Neutrophil (primary cell): ENCODE measurements at regions not wholly inside any gene's neighbourhood (a gene's known extent, or its start where the extent isn't known, plus 50 kb on each side); places are given as distances from the start of the nearest gene placed in this dataset.
"Not testable (repeated sequence)": the region's sequence is repeated elsewhere in the genome, so short reads cannot be mapped to it uniquely, and the experiment has no call there.

Experiments
- H3K27ac ChIP-seq: fragments of 200-600 bp; sonication (generic); 2 replicates; pipeline ENCODE4 v1.5.1; 2016; ENCODE audit warnings: mild to moderate bottlenecking, moderate library complexity
- H3K27me3 ChIP-seq: fragments of 200-600 bp; sonication (generic); 2 replicates; pipeline ENCODE4 v1.6.0; 2016; ENCODE audit warnings: mild to moderate bottlenecking
- H3K36me3 ChIP-seq: fragments of 200-600 bp; sonication (generic); 2 replicates; pipeline ENCODE4 v1.5.1; 2017
- H3K4me1 ChIP-seq, 2 experiments: fragments of 200-600 bp in 1 of 2; sonication (generic) in 1 of 2; 1 replicate in 1 of 2; 2 replicates in 1 of 2; pipeline versions ENCODE4 v1.5.1 to v1.6.1; 2013 to 2016; ENCODE audit warnings: low read depth in 1 of 2, low read length in 1 of 2, mild to moderate bottlenecking in 1 of 2, moderate library complexity in 1 of 2; ENCODE audit not compliant: control insufficient read depth in 1 of 2, insufficient read depth in 1 of 2
- H3K4me3 ChIP-seq, 2 experiments: fragments of 200-600 bp in 1 of 2; sonication (generic) in 1 of 2; 1 replicate in 1 of 2; 2 replicates in 1 of 2; pipeline ENCODE4 v1.5.1; 2013 to 2016; ENCODE audit warnings: low read depth in 1 of 2, low read length in 1 of 2, mild to moderate bottlenecking in 1 of 2, moderate library complexity in 1 of 2
- H3K9me3 ChIP-seq: fragments of 200-600 bp; sonication (generic); 2 replicates; pipeline ENCODE4 v1.5.1; 2016
- TF ChIP-seq, protein P1 (sequence below): fragments of 200-600 bp; sonication (generic); IDR thresholded peaks from 2 replicates; pipeline ENCODE4 v1.5.1; 2016; ENCODE audit warnings: antibody characterized with exemption

DNA sequence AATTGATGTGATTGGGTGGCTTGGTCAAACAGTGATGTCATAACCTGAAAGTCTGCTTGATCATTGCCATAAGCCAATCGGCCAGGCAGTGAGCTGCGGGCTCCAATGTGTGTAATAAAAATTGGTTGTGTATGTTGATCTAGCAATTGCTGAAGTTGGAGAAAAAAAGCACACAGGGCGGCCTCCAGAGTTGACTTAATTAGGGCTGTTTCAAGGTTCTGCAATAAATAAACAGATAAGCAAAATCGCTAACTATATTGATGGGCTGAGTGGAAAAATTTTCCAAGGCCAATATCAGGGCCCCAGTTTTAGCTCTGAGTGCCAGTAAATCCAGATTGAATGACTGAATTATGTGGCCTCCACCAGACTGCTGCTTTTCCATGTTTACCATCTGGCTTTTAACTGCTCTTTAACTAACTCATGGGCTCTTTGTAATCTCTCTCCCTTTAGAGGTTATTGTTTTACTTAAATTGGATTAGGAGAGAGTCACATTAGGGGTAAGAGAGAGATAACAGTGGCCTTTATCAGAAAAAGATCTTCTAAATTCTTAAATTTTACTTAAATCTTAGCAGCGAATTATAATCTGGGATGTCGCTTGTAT is 160.6 kb upstream of the WDFY3 start:
- Histone ChIP-seq H3K27ac (no peak overlapping the region), H3K36me3 (no peaks in the 10 kb centered on the region), H3K9me3 (no peaks in the 10 kb centered on the region), H3K4me1 (no peaks in the 10 kb centered on the region), H3K4me3 (no peak overlapping the region), H3K27me3 (no peaks in the 10 kb centered on the region)
- TF ChIP-seq, protein P1, sequence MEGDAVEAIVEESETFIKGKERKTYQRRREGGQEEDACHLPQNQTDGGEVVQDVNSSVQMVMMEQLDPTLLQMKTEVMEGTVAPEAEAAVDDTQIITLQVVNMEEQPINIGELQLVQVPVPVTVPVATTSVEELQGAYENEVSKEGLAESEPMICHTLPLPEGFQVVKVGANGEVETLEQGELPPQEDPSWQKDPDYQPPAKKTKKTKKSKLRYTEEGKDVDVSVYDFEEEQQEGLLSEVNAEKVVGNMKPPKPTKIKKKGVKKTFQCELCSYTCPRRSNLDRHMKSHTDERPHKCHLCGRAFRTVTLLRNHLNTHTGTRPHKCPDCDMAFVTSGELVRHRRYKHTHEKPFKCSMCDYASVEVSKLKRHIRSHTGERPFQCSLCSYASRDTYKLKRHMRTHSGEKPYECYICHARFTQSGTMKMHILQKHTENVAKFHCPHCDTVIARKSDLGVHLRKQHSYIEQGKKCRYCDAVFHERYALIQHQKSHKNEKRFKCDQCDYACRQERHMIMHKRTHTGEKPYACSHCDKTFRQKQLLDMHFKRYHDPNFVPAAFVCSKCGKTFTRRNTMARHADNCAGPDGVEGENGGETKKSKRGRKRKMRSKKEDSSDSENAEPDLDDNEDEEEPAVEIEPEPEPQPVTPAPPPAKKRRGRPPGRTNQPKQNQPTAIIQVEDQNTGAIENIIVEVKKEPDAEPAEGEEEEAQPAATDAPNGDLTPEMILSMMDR: no peak

DNA sequence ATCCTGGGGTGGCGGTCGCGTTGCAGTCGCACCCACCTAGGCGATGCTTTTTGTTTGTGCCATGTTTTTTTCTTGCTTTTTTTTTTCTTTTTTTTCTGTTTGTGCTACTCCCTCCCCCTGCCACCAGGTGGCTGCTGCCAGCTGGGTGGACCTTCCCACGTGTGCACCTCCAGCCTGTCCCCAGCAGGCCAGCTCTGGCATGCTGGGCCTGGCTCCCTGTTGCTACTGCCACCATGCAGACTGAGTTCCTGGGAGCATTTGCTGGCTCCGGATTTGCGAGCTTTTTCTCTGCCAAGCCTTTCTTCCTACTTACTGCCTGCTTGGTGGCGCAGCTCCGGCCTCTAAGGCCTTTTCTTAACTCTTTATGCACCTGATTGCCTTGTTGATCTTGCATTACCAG is 161.2 kb upstream of the WDFY3 start:
- Histone ChIP-seq H3K27me3 (no peaks in the 10 kb centered on the region), H3K27ac (no peak overlapping the region), H3K4me1 (no peaks in the 10 kb centered on the region), H3K9me3 (no peaks in the 10 kb centered on the region), H3K4me3 (no peak overlapping the region), H3K36me3 (no peaks in the 10 kb centered on the region)
- TF ChIP-seq, protein P1: no peak

GRCh38 chr4:85128246-85129204 is 162.0 kb upstream of the WDFY3 start:
- Histone ChIP-seq H3K36me3 (no peaks in the 10 kb centered on the region), H3K4me3 (no peak overlapping the region), H3K27me3 (no peaks in the 10 kb centered on the region), H3K27ac (no peak overlapping the region), H3K4me1 (no peaks in the 10 kb centered on the region), H3K9me3 (no peaks in the 10 kb centered on the region)
- TF ChIP-seq, protein P1: no peak

DNA sequence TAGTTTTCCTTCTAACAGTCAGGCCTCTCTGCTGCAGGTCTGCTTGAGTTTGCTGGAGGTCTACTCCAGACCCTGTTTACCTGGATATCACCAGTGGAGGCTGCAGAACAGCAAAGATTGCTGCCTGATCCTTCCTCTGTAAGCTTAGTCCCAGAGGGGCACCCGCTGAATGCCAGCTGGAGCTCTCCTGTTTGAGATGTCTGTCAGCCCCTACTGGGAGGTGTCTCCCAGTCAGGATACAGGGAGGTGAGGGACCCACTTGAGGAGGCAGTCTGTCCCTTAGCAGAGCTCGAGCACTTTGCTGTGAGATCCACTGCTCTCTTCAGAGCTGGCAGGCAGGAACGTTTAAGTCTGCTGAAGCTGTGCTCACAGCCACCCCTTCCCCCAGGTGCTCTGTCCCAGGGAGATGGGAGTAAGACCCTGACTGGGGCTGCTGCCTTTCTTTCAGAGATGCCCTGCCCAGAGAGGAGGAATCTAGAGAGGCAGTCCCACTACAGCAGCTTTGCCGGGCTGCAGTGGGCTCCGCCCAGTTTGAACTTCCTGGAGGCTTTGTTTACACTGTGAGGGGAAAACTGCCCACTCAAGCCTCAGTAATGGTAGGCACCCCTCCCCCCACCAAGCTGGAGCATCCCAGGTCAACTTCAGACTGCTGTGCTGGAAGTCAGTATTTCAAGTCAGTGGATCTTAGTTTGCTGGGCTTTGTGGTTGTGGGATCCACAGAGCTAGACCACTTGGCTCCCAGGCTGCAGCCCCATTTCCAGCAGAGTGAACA is 163.1 kb upstream of the WDFY3 start:
- H3K36me3 ChIP-seq, H3K4me3 ChIP-seq, H3K27ac ChIP-seq, H3K4me1 ChIP-seq, H3K9me3 ChIP-seq, H3K27me3 ChIP-seq: not testable (repeated sequence)

- Histone ChIP-seq H3K27ac (no peak overlapping the region), H3K4me3 (no peak overlapping the region), H3K27me3 (no peaks in the 10 kb centered on the region), H3K9me3 (no peaks in the 10 kb centered on the region), H3K36me3 (no peaks in the 10 kb centered on the region), H3K4me1 (no peaks in the 10 kb centered on the region)
- TF ChIP-seq, protein P1: no peak
Measured at GRCh38 chr4:85132117-85132516, 165.6 kb upstream of the WDFY3 start.
